ENCODE measurements at regions not wholly inside any gene's neighbourhood (a gene's known extent, or its start where the extent isn't known, plus 50 kb on each side); places are given as distances from the start of the nearest gene placed in this dataset.

DNA sequence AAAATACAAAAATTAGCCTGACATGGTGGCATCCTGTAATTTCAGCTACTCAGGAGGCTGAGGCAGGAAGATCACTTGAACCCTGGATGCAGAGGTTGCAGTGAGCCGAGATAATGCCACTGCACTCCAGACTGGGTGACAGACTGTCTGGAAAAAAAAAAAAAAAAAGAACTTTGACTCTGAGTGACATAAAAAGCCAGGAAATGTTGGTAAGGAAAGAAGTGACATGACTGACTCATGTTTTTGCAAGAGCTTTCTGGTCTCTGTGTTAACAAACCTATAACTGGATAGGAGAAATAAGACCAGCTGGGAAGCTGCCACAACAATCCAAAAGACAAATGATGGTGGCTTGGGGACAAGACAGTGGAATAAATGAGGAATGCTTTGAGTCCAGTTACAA is 272.1 kb downstream of the HINT1 start:
- TF ChIP-seq CTCF (IDR thresholded peaks at IDR 0.05; ENCODE audit: low read depth, low read length) (no peak), EZH2phosphoT487 (IDR thresholded peaks at IDR 0.05; ENCODE audit: low read depth) (no peak)
